ENCODE measurements at regions not wholly inside any gene's neighbourhood (a gene's known extent, or its start where the extent isn't known, plus 50 kb on each side); places are given as distances from the start of the nearest gene placed in this dataset.
A peak's percentile ranks its signal among the peaks of the same experiment; 100 is the strongest.
"Not testable (repeated sequence)": the region's sequence is repeated elsewhere in the genome, so short reads cannot be mapped to it uniquely, and the experiment has no call there.

- no peak for DNase-seq
Measured at GRCh38 chr2:58721912-58722591, 480.9 kb upstream of the FANCL start.

GRCh38 chr2:58720770-58721697 is 479.9 kb upstream of the FANCL start:
- DNase-seq: no peak

GRCh38 chr2:58720033-58720769 is 479.1 kb upstream of the FANCL start:
- no peak for DNase-seq

GRCh38 chr2:58715344-58715743 is 474.2 kb upstream of the FANCL start:
- DNase-seq: no peak

- DNase-seq: no peak
Measured at GRCh38 chr2:58714238-58714637, 473.1 kb upstream of the FANCL start.

GRCh38 chr2:58710795-58711279 is 469.7 kb upstream of the FANCL start:
- no peak for DNase-seq

- DNase-seq: no peak
Measured at GRCh38 chr2:58709687-58710354, 468.7 kb upstream of the FANCL start.

- DNase-seq: no peak
Measured at GRCh38 chr2:58709274-58709673, 468.1 kb upstream of the FANCL start.

- DNase-seq: no peak
Measured at GRCh38 chr2:58708565-58708964, 467.4 kb upstream of the FANCL start.

GRCh38 chr2:58702302-58702885 is 461.3 kb upstream of the FANCL start:
- peak; percentile 82 for DNase-seq

GRCh38 chr2:58701688-58702301 is 460.7 kb upstream of the FANCL start:
- DNase-seq: no peak

GRCh38 chr2:58700591-58700990 is 459.5 kb upstream of the FANCL start:
- no peak for DNase-seq

GRCh38 chr2:58699411-58699810 is 458.3 kb upstream of the FANCL start:
- DNase-seq: no peak

- no peak for DNase-seq
Measured at GRCh38 chr2:58698620-58699019, 457.5 kb upstream of the FANCL start.

GRCh38 chr2:58694114-58694513 is 453.0 kb upstream of the FANCL start:
- DNase-seq: not testable (repeated sequence)

GRCh38 chr2:58691041-58691440 is 449.9 kb upstream of the FANCL start:
- not testable (repeated sequence) for DNase-seq

- no peak for DNase-seq
Measured at GRCh38 chr2:58688813-58689212, 447.7 kb upstream of the FANCL start.

GRCh38 chr2:58686776-58687175 is 445.7 kb upstream of the FANCL start:
- no peak for DNase-seq

- no peak for DNase-seq
Measured at GRCh38 chr2:58680755-58681310, 439.7 kb upstream of the FANCL start.

- DNase-seq: no peak
Measured at GRCh38 chr2:58677748-58678147, 436.6 kb upstream of the FANCL start.

GRCh38 chr2:58671675-58672074 is 430.6 kb upstream of the FANCL start:
- no peak for DNase-seq

GRCh38 chr2:58669998-58670397 is 428.9 kb upstream of the FANCL start:
- no peak for DNase-seq

All from islet precursor cell (in vitro differentiated cells).